ENCODE measurements at regions not wholly inside any gene's neighbourhood (a gene's known extent, or its start where the extent isn't known, plus 50 kb on each side); places are given as distances from the start of the nearest gene placed in this dataset.

DNA sequence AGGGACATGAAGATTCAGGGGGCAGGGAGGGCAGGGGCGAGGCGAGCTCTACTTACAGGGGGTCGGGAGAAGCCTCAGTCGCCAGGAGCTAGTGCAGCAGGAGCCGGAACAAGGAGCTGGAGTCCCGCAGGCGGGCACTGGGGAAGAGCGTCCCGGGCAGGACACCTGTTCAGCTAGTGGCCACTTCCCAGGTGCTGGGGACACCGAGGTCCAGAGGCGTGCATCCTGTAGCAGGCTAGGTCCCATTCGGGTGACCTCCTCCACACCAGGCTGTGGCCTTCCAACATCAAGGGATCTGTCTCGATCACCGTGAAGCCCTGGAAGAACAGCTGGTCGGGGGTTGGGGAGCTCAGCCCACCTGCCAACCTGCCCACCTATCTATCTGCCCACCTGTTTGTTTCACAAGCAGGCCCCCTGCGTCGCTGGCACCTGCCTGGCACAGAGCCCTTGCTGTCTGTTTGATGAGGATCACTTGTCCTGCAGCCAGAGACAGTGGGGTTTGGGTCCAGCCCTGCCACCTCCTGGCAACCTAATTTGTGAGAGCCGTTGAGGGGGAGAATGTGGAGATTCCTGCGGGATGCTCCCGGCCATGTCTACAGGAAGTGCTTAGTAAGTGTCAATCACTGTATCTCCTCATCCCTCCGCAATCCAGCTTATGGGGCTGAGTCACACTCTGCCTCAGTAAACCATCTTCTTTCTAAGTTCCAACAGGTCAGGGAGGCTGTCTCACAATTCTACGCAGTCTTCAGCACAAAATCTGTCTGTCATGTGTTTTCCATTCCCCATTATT is 940.9 kb downstream of the BRD1 start:
- no peak for DNase-seq

GRCh38 chr22:48885919-48886305 is 941.8 kb downstream of the BRD1 start:
- no peak for DNase-seq

- no peak for DNase-seq
These were observed 942.3 kb downstream of the BRD1 start for GRCh38 chr22:48885271-48885918.

- no peak for DNase-seq
These were observed 942.9 kb downstream of the BRD1 start for GRCh38 chr22:48884786-48885185.

- DNase-seq, result no peak
These were observed 943.3 kb downstream of the BRD1 start for GRCh38 chr22:48884324-48884723.

DNA sequence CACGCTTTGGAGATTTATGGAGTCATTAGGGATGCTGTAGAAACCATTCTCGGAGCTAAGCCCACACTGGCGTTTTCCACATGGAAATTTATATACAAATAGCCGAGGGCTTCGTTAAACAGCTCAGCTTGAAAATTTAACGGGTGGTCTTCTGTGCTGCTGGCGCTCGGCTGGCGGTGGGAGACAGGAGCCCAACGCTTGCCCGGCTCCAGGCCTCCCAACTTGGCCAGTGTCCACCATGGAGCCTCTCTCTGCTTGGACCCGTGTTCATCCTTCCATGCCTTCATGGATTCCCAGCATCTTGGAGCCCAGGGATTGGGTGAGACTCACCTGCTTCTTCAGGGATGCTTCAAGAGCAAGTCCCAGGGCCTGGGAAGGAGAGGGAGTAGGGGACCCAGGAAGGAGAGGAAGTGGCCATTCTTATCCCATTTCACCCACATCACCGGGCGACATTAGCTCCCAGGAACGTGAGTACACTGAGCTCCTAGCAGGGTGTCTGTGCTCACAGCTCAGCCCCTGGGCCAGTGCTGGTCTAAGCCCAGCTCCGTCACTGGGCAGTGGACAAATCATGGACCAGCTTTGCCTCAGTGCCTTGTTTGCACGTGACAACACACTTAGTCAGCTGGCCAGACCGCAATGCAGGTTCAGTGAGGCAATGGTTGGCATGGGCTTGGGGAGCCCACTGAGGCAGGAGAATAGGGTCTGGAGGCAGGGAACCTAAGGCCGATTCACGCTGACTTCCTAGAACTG is 944.3 kb downstream of the BRD1 start:
- DNase-seq, result no peak

DNA sequence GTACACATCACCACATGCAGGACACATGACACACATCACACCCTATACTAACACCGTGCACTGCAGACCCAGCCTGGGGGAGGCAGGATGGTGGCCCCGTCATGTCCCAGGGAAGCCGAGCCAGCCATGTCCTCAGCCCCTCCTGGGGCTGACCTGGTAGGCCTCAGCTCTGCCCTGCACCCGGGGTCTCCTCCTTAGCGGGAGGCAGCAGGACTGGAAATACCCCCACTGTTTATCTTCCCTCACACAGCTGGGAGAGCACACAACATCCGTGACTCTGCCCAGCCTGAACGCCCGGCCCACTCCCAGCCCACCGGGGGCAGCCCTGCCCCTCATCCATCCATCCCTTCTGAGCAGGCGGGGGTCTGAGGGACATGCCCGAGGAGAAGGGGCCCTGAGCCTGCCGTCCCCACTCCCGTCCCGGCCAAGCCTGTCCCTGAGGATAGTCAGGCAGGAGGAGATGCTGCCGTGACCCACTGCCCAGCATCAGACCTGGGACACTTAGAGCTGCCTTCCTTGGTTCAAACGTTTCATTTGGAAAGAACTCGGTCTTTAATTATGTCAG is 945.0 kb downstream of the BRD1 start:
- no peak for DNase-seq

GRCh38 chr22:48881326-48881980 is 946.2 kb downstream of the BRD1 start:
- no peak for DNase-seq

- no peak for DNase-seq
These were observed 946.9 kb downstream of the BRD1 start for GRCh38 chr22:48880749-48881148.

DNA sequence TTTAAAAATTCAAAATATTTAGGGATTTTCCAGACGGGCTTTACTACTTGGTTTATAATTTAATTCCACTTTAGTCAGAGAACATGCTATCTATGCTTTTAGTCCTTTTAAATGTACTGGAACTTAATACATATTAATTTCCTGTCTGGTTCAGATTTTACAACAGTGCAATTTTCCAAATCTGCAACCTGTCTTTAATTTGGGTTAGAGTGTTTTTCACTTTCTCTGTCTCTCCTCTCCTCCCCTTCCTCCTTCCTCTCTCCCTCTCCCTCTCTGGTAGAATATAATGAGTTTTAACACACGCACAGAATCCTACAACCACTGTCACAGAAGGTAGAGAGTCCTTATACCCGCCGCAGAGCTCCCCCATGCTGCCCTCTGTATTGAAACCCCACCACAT is 950.7 kb downstream of the BRD1 start:
- DNase-seq, result no peak

DNA sequence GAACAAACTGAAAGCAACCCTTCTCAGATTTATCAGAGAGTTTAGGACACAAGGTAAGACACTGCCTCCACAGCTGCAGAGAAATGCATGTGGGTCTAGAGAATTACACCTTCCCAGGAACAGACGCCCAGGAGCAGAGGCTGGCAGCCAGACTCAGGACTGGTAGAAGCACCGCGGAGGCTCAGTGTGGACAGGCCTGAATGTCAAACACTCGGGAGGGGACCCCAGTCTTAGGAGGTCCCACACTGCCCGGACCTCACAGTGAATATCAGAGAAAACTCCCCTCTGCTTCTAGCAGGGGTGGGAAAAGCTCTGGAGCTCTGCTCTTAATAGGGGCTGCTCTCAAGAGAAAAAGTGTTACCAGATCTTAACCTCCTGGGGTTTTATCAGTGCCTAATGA is 952.7 kb downstream of the BRD1 start:
- no peak for DNase-seq

DNA sequence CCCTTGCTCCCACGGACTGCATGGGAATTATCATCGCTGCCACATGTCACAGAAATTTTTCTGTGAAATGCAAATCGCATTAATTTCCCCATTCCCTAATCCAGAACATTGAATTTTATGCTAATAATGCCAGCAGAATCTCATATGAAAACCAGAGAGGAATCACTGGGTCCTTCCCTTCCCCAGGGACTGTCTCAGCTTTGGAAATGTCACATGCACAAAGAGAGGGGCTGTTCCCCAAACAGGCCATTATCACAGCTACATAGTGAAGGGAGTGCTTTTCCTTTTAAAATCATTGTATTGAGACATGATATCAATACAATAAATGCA is 954.5 kb downstream of the BRD1 start:
- DNase-seq, result no peak

DNA sequence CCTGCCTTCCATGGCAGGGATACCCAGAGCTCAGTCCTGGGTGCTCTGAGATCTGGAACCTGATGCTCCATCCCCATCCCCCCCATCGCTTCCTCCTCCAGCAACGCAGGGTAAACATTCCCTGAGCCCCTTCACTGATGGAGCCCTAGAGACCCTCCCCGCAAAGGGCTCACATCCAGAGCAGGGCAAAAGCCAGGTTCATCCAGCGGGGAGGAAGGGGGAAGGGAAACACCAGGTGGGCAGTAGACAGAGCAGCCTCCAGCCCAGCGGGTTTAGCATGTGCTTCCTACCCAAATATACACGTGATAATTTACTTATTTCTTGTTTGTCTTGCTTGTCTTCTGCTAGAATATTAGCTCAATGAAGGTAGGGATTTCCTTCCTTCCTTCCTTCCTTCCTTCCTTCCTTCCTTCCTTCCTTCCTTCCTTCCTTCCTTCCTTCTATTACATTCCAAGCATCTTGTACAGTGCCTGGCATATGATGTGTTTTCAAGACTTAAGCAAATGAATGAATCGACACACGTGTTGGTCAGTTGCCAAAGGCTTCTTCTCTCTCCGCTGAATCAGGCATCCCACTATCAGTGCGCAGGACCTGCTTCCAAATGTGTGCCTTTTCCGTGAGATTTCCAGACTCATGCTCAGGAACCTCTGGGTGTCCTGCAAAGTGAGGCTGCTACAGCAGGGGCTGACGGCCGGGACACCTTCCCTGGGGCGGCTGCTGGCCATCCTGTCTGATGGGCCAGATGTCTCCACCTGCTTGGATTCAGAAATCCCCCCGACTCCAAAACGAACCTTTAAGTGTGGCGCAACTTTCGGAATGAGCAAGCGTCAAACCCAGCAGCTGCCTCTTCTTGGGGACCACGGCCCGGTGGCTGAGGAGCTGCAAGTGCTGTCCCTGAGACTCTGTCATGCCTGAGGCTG is 955.1 kb downstream of the BRD1 start:
- no peak for DNase-seq

- no peak for DNase-seq
These were observed 956.4 kb downstream of the BRD1 start for GRCh38 chr22:48871176-48871840.

DNA sequence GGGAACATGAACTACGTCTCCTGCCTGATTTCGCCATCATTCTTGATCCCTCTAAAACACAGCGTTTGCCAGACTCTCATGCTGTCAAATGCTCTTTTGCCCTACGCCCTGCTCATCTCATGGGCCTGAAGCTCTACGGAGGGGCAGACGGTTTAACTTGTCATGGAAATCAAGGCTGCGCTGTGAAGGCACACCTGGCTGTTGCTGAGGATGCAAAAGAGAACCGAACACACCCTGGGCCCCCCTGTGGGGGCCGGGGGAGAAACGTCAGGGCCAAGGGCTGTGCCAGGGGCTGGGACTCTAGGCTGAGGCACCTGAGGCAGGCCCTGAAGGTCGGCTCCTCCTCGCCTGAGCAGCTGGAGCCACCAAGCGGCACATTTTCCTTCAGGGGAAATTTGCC is 957.2 kb downstream of the BRD1 start:
- DNase-seq, result no peak

DNA sequence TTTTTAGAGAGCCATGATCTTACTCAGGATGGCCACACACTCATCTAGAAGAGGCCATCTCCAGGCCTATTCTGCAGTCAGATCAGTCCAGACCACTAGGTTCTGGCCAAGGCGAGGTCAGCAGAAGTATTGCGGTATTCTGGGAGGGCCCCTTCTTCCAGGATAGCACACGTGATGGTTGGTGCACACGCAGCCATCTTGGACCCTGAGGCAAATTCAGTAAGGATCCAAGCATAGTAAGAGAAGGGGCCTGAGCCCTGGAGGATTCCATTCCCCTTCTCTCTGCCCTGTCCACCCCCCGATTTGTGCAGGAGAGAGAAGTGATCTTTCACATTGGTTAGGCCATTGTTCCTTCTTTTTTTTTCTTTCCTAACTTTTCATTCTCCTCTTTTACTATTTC is 957.9 kb downstream of the BRD1 start:
- no peak for DNase-seq

- no peak for DNase-seq
These were observed 958.5 kb downstream of the BRD1 start for GRCh38 chr22:48869161-48869560.

DNA sequence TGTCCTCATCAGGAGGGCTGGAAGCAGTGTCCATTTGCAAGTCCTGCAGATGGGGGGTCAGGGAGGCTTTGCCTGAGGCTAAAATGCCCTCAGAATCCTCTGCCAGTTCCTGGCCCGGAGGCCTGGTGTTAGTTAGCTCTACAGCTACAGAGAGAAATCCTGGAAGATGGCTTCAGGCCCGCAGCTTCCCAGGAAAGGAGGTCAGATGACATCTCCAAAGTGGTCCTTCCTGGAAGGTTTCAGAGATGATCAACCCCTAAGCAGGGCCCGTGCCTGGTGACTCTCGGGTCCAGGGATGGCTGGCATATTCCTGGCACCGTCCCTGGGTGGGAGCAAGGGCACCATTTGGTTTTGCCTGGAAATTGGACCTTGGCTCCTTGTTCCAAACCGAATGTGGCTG is 959.1 kb downstream of the BRD1 start:
- no peak for DNase-seq

DNA sequence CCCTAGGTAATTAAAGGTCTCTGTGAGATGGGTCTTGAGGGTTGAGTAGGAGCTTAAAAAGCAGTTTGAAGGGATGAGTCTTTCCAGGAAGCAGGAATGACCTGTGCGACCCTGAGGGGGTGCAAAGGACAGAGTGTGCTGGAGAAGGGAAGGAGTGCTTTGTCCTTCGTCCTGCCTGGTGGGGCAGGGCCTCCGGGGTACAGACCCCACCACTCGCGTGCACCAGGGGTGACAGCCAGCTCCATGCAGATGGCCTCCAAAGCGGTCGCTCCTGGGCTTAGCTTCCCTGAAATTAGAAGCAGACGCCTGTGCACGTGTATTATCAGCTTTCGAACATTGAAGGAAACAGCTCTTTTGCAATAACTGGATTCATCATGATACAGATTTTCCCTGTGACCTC is 959.8 kb downstream of the BRD1 start:
- DNase-seq, result no peak

DNA sequence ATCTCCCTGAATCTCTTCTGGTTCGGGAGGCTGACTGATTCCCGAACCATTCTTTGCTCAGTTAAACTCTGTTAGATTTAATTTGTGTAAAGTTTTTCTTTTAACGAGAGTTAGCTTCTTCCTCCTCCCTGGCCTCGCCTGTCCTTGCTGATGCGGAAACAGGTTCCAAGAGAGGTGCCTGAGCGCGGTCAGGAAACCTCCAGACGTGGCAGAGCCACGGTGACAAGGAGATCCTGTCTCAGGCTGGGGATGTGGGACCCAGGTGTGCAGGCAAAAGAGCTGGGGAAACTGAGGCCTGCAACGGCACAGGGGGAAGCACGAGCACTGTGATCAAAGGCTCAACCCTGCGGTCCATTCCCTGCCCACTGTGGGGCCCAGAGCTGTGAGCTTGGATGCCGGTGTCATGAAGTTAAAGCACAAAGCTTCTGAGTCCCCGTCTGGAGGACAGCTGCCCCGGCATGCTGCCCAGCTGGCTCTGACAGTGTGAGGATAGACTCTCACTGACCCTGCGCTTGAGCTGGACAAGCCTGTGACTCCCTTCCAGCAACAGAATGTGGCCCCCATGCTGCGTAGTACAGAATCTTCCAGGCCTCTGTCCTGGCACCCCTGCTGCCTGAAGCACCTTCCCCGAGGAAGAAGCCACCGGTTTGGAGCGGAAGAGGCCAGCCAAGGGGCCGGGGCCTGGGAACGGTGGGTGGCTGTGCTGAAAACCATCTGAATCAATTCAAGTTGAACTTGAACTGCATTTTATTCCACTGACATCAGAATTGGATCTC is 960.6 kb downstream of the BRD1 start:
- DNase-seq, result peak; percentile 73
